Transverse colon (tissue), 4 donors: ENCODE measurements at regions not wholly inside any gene's neighbourhood (a gene's known extent, or its start where the extent isn't known, plus 50 kb on each side); places are given as distances from the start of the nearest gene placed in this dataset.

Source experiments
- CTCF ChIP-seq, 5 experiments: fragments of 200-600 bp in 3 of 5; fragments of 450-650 bp in 2 of 5; sonication (generic) in 3 of 5; IDR thresholded peaks; 1 replicate in 2 of 5; 2 replicates in 3 of 5; pipeline ENCODE4 v1.5.1; 2016 to 2017; ENCODE audit warnings: antibody characterized with exemption in 5 of 5, inconsistent platforms in 3 of 5, mild to moderate bottlenecking in 2 of 5, moderate library complexity in 1 of 5
- EP300 ChIP-seq: sonication (generic); formaldehyde crosslinking; IDR thresholded peaks from one replicate; pipeline ENCODE4 v1.6.1; 2017; ENCODE audit warnings: antibody characterized with exemption, low read depth
- POLR2A ChIP-seq: fragments of 450-650 bp; IDR thresholded peaks from one replicate; pipeline ENCODE4 v1.6.1; 2016; ENCODE audit warnings: antibody characterized with exemption, mild to moderate bottlenecking, moderate library complexity
- POLR2AphosphoS5 ChIP-seq, 3 donors: sonication (generic); formaldehyde crosslinking; IDR thresholded peaks; one replicate each; pipeline ENCODE4 v1.6.1; 2016; ENCODE audit warnings: antibody characterized with exemption in 3 of 3

- TF ChIP-seq EP300: no peak
- TF ChIP-seq POLR2A: no peak
- no peak for TF ChIP-seq CTCF (IDR thresholded peaks at IDR 0.05)
- no peak for TF ChIP-seq POLR2AphosphoS5 (IDR thresholded peaks at IDR 0.05)
Observed at GRCh38 chr15:45943240-45943639, 308.4 kb downstream of the SQOR start.
